ENCODE measurements at regions not wholly inside any gene's neighbourhood (a gene's known extent, or its start where the extent isn't known, plus 50 kb on each side); places are given as distances from the start of the nearest gene placed in this dataset.

- ChIA-PET POLR2A (ENCODE audit: unreplicated experiment) (no interaction called here), CTCF (no interaction called here)
- Histone ChIP-seq H2AFZ (ENCODE audit: low read length) (no peak overlapping the region), H3K27me3 (ENCODE audit: low read length) (no peaks in the 10 kb centered on the region), H3K9me3 (ENCODE audit: low read length) (no peaks in the 10 kb centered on the region), H3K4me3 (ENCODE audit: low read length) (no peak overlapping the region), H3K79me2 (ENCODE audit: low read length) (no peaks in the 10 kb centered on the region), H3K9ac (ENCODE audit: low read length) (no peak overlapping the region), H3K9me2 (replicated peaks; ENCODE audit: low read length) (no peaks in the 10 kb centered on the region), H3K27ac (ENCODE audit: low read length) (no peak overlapping the region), H3K36me3 (ENCODE audit: low read depth, low read length) (no peaks in the 10 kb centered on the region), H3K4me1 (ENCODE audit: insufficient read depth, low read length) (no peaks in the 10 kb centered on the region), H4K20me1 (ENCODE audit: low read length) (no peaks in the 10 kb centered on the region), H3K4me2 (ENCODE audit: low read length) (no peak overlapping the region), H3F3A (ENCODE audit: low read length, unreplicated experiment) (no peaks in the 10 kb centered on the region)
- TF ChIP-seq EZH2phosphoT487 (IDR thresholded peaks at IDR 0.05; ENCODE audit: borderline replicate concordance, low read length) = no peak
- ATAC-seq (no peak), DNase-seq (no peak)
- no TSS peak for BruUV-seq (replicated peaks)
- intact Hi-C loops (cut with micrococcal nuclease) = no loop called here
These were observed 716.7 kb downstream of the DIAPH3 start for GRCh38 chr13:59447031-59447430.

GRCh38 chr13:59447846-59448620 lies 715.7 kb downstream of the DIAPH3 start:
- no TSS peak for BruUV-seq (replicated peaks)
- no peak overlapping the region for H2AFZ ChIP-seq (ENCODE audit: low read length)
- no peak overlapping the region for H3K4me3 ChIP-seq (ENCODE audit: low read length)
- no peaks in the 10 kb centered on the region for H3K4me1 ChIP-seq (ENCODE audit: insufficient read depth, low read length)
- TF ChIP-seq CTCF (conservative IDR thresholded peaks at IDR 0.05; ENCODE audit: low read depth, low read length) = no peak
- TF ChIP-seq EZH2 (IDR thresholded peaks at IDR 0.05; ENCODE audit: low read length, unreplicated experiment) = no peak
- no peak for TF ChIP-seq EZH2phosphoT487 (IDR thresholded peaks at IDR 0.05; ENCODE audit: borderline replicate concordance, low read length)
- no peak overlapping the region for H3K9ac ChIP-seq (ENCODE audit: low read length)
- intact Hi-C loops (cut with micrococcal nuclease) = no loop called here
- no peaks in the 10 kb centered on the region for H3K79me2 ChIP-seq (ENCODE audit: low read length)
- DNase-seq = no peak
- no peak overlapping the region for H3K4me2 ChIP-seq (ENCODE audit: low read length)
- H3K36me3 ChIP-seq (ENCODE audit: low read depth, low read length) = no peaks in the 10 kb centered on the region
- H3K27me3 ChIP-seq (ENCODE audit: low read length) = no peaks in the 10 kb centered on the region
- no peak overlapping the region for H3K27ac ChIP-seq (ENCODE audit: low read length)
- CTCF ChIA-PET = no interaction called here
- ATAC-seq = no peak; the same call in 1 of the 2 replicates
- POLR2A ChIA-PET (ENCODE audit: unreplicated experiment) = no interaction called here
- no peaks in the 10 kb centered on the region for H3F3A ChIP-seq (ENCODE audit: low read length, unreplicated experiment)
- H3K9me3 ChIP-seq (ENCODE audit: low read length) = no peaks in the 10 kb centered on the region
- H4K20me1 ChIP-seq (ENCODE audit: low read length) = no peaks in the 10 kb centered on the region
- no peaks in the 10 kb centered on the region for H3K9me2 ChIP-seq (replicated peaks; ENCODE audit: low read length)

- Histone ChIP-seq H3K4me2 (ENCODE audit: low read length) (no peak overlapping the region), H4K20me1 (ENCODE audit: low read length) (no peaks in the 10 kb centered on the region), H3K36me3 (ENCODE audit: low read depth, low read length) (no peaks in the 10 kb centered on the region), H3K9me3 (ENCODE audit: low read length) (no peaks in the 10 kb centered on the region), H3K4me1 (ENCODE audit: insufficient read depth, low read length) (no peaks in the 10 kb centered on the region), H3K27ac (ENCODE audit: low read length) (no peak overlapping the region), H2AFZ (ENCODE audit: low read length) (no peak overlapping the region), H3K9ac (ENCODE audit: low read length) (no peak overlapping the region), H3K79me2 (ENCODE audit: low read length) (no peaks in the 10 kb centered on the region), H3F3A (ENCODE audit: low read length, unreplicated experiment) (no peaks in the 10 kb centered on the region), H3K27me3 (ENCODE audit: low read length) (no peaks in the 10 kb centered on the region), H3K4me3 (ENCODE audit: low read length) (no peak overlapping the region), H3K9me2 (replicated peaks; ENCODE audit: low read length) (no peaks in the 10 kb centered on the region)
- CTCF ChIA-PET = no interaction called here
- intact Hi-C loops (cut with micrococcal nuclease) = no loop called here
- BruUV-seq (replicated peaks) = no TSS peak
- DNase-seq (no peak), ATAC-seq (no peak)
- POLR2A ChIA-PET (ENCODE audit: unreplicated experiment) = no interaction called here
- no peak for TF ChIP-seq CTCF (conservative IDR thresholded peaks at IDR 0.05; ENCODE audit: low read depth, low read length)
- no peak for TF ChIP-seq EZH2 (IDR thresholded peaks at IDR 0.05; ENCODE audit: low read length, unreplicated experiment)
- no peak for TF ChIP-seq EZH2phosphoT487 (IDR thresholded peaks at IDR 0.05; ENCODE audit: borderline replicate concordance, low read length)
These were observed 714.0 kb downstream of the DIAPH3 start for GRCh38 chr13:59449750-59450149.
